WTC11 (cell line): ENCODE measurements at regions not wholly inside any gene's neighbourhood (a gene's known extent, or its start where the extent isn't known, plus 50 kb on each side); places are given as distances from the start of the nearest gene placed in this dataset.

Experiments used
- ATAC-seq: fragments of 200-7000 bp; cut with Tn5 transposase; 2 replicates; pipeline ENCODE4 v1.10.0; 2021; ENCODE audit warnings: mild to moderate bottlenecking, moderate library complexity
- CTCF ChIA-PET: fragments of 300-600 bp; sonication (Branson Sonifier 250); formaldehyde crosslinking; loops from one replicate; lab custom pipeline; 2021; ENCODE audit warnings: antibody characterized with exemption; lab: Charles Lee
- POLR2A ChIA-PET: fragments of 350-600 bp; sonication (Branson Sonifier 250); formaldehyde crosslinking; loops from one replicate; lab custom pipeline; 2021; ENCODE audit warnings: antibody characterized with exemption; lab: Charles Lee
- DNase-seq: peaks from one replicate; pipeline ENCODE4 v3.0.0; 2021; ENCODE audit warnings: low spot score
- H3K27ac Mint-ChIP-seq: 2 replicates; pipeline ENCODE4 v1.8.0; 2021; ENCODE audit warnings: mixed read lengths
- H3K27me3 Mint-ChIP-seq: 2 replicates; pipeline ENCODE4 v1.8.0; 2021; ENCODE audit warnings: low read depth, mild to moderate bottlenecking, moderate library complexity, mixed read lengths
- H3K36me3 Mint-ChIP-seq: 2 replicates; pipeline ENCODE4 v1.8.0; 2021; ENCODE audit warnings: mixed read lengths
- H3K4me1 Mint-ChIP-seq: 2 replicates; pipeline ENCODE4 v1.8.0; 2022; ENCODE audit warnings: mixed read lengths
- H3K4me3 Mint-ChIP-seq: 2 replicates; pipeline ENCODE4 v1.8.0; 2021; ENCODE audit warnings: mild to moderate bottlenecking, moderate library complexity, mixed read lengths
- H3K9me3 Mint-ChIP-seq: 2 replicates; pipeline ENCODE4 v1.8.0; 2021; ENCODE audit warnings: mixed read lengths
- ARID4B ChIP-seq: sonication (generic); formaldehyde crosslinking; IDR thresholded peaks from 2 replicates; pipeline ENCODE4 v1.8.0; 2023; ENCODE audit warnings: missing genetic modification reagents, mild to moderate bottlenecking, borderline replicate concordance
- ATF3 ChIP-seq: sonication (generic); formaldehyde crosslinking; conservative IDR thresholded peaks from 2 replicates; pipeline ENCODE4 v1.8.1; 2022; ENCODE audit warnings: mild to moderate bottlenecking, missing genetic modification reagents
- E2F4 ChIP-seq: sonication (generic); formaldehyde crosslinking; IDR thresholded peaks from 2 replicates; pipeline ENCODE4 v1.8.1; 2022; ENCODE audit warnings: low read depth, mild to moderate bottlenecking, moderate library complexity, missing genetic modification reagents, borderline replicate concordance
- ERG ChIP-seq: fragments of 250-450 bp; sonication (Bioruptor Pico); IDR thresholded peaks from 2 replicates; pipeline ENCODE4 v1.8.0; 2021; ENCODE audit warnings: mild to moderate bottlenecking
- ETV6 ChIP-seq: sonication (generic); formaldehyde crosslinking; IDR thresholded peaks from 2 replicates; pipeline ENCODE4 v1.8.1; 2022; ENCODE audit warnings: mild to moderate bottlenecking, missing genetic modification reagents
- FOXP4 ChIP-seq: sonication (generic); formaldehyde crosslinking; IDR thresholded peaks from 2 replicates; pipeline ENCODE4 v1.8.0; 2022; ENCODE audit warnings: mild to moderate bottlenecking, missing genetic modification reagents
- IRF2 ChIP-seq: sonication (generic); formaldehyde crosslinking; IDR thresholded peaks from 2 replicates; pipeline ENCODE4 v1.8.0; 2022; ENCODE audit warnings: low read depth, missing genetic modification reagents, borderline replicate concordance
- NFATC4 ChIP-seq: fragments of 250-450 bp; sonication (Bioruptor Pico); IDR thresholded peaks from 2 replicates; pipeline ENCODE4 v1.9.0; 2021; ENCODE audit warnings: mild to moderate bottlenecking
- NFE2L1 ChIP-seq: sonication (generic); formaldehyde crosslinking; IDR thresholded peaks from 2 replicates; pipeline ENCODE4 v1.8.1; 2023; ENCODE audit warnings: missing genetic modification reagents
- NR1H2 ChIP-seq: sonication (generic); formaldehyde crosslinking; IDR thresholded peaks from 2 replicates; pipeline ENCODE4 v1.9.0; 2021; ENCODE audit warnings: mild to moderate bottlenecking, moderate library complexity, missing genetic modification reagents
- PRRX2 ChIP-seq: fragments of 250-450 bp; sonication (Bioruptor Pico); IDR thresholded peaks from 2 replicates; pipeline ENCODE4 v1.8.0; 2021; ENCODE audit warnings: mild to moderate bottlenecking
- RORB ChIP-seq: fragments of 250-450 bp; sonication (Bioruptor Pico); IDR thresholded peaks from 2 replicates; pipeline ENCODE4 v1.9.0; 2021; ENCODE audit warnings: mild to moderate bottlenecking
- SMAD3 ChIP-seq: sonication (generic); formaldehyde crosslinking; IDR thresholded peaks from 2 replicates; pipeline ENCODE4 v1.8.0; 2022; ENCODE audit warnings: missing genetic modification reagents, mild to moderate bottlenecking, borderline replicate concordance
- SOX15 ChIP-seq: fragments of 250-450 bp; sonication (Bioruptor Pico); IDR thresholded peaks from 2 replicates; pipeline ENCODE4 v1.9.0; 2021; ENCODE audit warnings: mild to moderate bottlenecking
- SP1 ChIP-seq: sonication (generic); formaldehyde crosslinking; conservative IDR thresholded peaks from 2 replicates; pipeline ENCODE4 v1.8.1; 2022; ENCODE audit warnings: missing genetic modification reagents
- STAT6 ChIP-seq: sonication (generic); formaldehyde crosslinking; conservative IDR thresholded peaks from 2 replicates; pipeline ENCODE4 v1.8.1; 2023; ENCODE audit warnings: mild to moderate bottlenecking, low read depth, missing genetic modification reagents, moderate library complexity
- TCF7 ChIP-seq: sonication (generic); formaldehyde crosslinking; IDR thresholded peaks from 2 replicates; pipeline ENCODE4 v1.8.0; 2022; ENCODE audit warnings: mild to moderate bottlenecking, low read depth, missing genetic modification reagents, moderate library complexity
- TEAD1 ChIP-seq: sonication (generic); formaldehyde crosslinking; IDR thresholded peaks from 2 replicates; pipeline ENCODE4 v1.8.0; 2022; ENCODE audit warnings: mild to moderate bottlenecking, missing genetic modification reagents
- TP53 ChIP-seq: sonication (generic); formaldehyde crosslinking; IDR thresholded peaks from 2 replicates; pipeline ENCODE4 v1.8.1; 2023; ENCODE audit warnings: mild to moderate bottlenecking, missing genetic modification reagents
- ZNF121 ChIP-seq: sonication (generic); formaldehyde crosslinking; IDR thresholded peaks from 2 replicates; pipeline ENCODE4 v1.8.0; 2023; ENCODE audit warnings: missing genetic modification reagents
- ZNF138 ChIP-seq: sonication (generic); formaldehyde crosslinking; conservative IDR thresholded peaks from 2 replicates; pipeline ENCODE4 v1.8.1; 2022; ENCODE audit warnings: mild to moderate bottlenecking, moderate library complexity, missing genetic modification reagents
- ZNF232 ChIP-seq: sonication (generic); formaldehyde crosslinking; IDR thresholded peaks from 2 replicates; pipeline ENCODE4 v1.8.0; 2022; ENCODE audit warnings: mild to moderate bottlenecking, missing genetic modification reagents
- ZNF317 ChIP-seq: sonication (generic); formaldehyde crosslinking; IDR thresholded peaks from 2 replicates; pipeline ENCODE4 v1.8.1; 2023; ENCODE audit warnings: low read depth, mild to moderate bottlenecking, moderate library complexity, missing genetic modification reagents, borderline replicate concordance
- ZNF416 ChIP-seq: fragments of 250-450 bp; sonication (Bioruptor Pico); IDR thresholded peaks from 2 replicates; pipeline ENCODE4 v1.9.0; 2021; ENCODE audit warnings: mild to moderate bottlenecking, inconsistent platforms

- TF ChIP-seq ETV6 (CRISPR knock-in tag) (no peak), SMAD3 (no peak)
These were observed 915.4 kb upstream of the FBXO33 start (continued) for GRCh38 chr14:40347675-40348074.

GRCh38 chr14:40346275-40346674, 914.0 kb upstream of the FBXO33 start:
- Mint-ChIP-seq H3K4me1 (peaks cover 35% of the 10 kb centered on the region), H3K27ac (no peak overlapping the region), H3K4me3 (peak overlapping the region; percentile 91), H3K36me3 (no peaks in the 10 kb centered on the region), H3K9me3 (no peaks in the 10 kb centered on the region), H3K27me3 (no peaks in the 10 kb centered on the region)
- ChIA-PET POLR2A (no interaction called here), CTCF (no interaction called here)
- no peak for DNase-seq
- TF ChIP-seq ZNF317 (CRISPR knock-in tag): no peak
- no peak for TF ChIP-seq ATF3 (CRISPR knock-in tag)
- no peak for TF ChIP-seq NFATC4
- no peak for TF ChIP-seq ETV6 (CRISPR knock-in tag)
- TF ChIP-seq TEAD1: no peak
- TF ChIP-seq RORB: no peak
- ATAC-seq: no peak

GRCh38 chr14:40345334-40345733, 913.1 kb upstream of the FBXO33 start:
- H3K36me3 Mint-ChIP-seq: no peaks in the 10 kb centered on the region
- CTCF ChIA-PET: no interaction called here
- DNase-seq: no peak
- no peak overlapping the region for H3K4me3 Mint-ChIP-seq
- TF ChIP-seq TP53 (CRISPR knock-in tag): no peak
- TF ChIP-seq ARID4B (CRISPR knock-in tag): no peak
- no peak for TF ChIP-seq NR1H2 (CRISPR knock-in tag)
- TF ChIP-seq STAT6 (CRISPR knock-in tag): no peak
- no peak for TF ChIP-seq PRRX2 (CRISPR knock-in tag)
- no peak for TF ChIP-seq TCF7 (CRISPR knock-in tag)
- TF ChIP-seq E2F4: no peak
- TF ChIP-seq SOX15 (CRISPR knock-in tag): no peak
- TF ChIP-seq NFE2L1 (CRISPR knock-in tag): no peak
- TF ChIP-seq ZNF416 (CRISPR knock-in tag): no peak
- TF ChIP-seq ZNF138 (CRISPR knock-in tag): no peak
- no peak for TF ChIP-seq ZNF232 (CRISPR knock-in tag)
- no peak for TF ChIP-seq ETV6 (CRISPR knock-in tag)
- TF ChIP-seq ERG (CRISPR knock-in tag): no peak
- TF ChIP-seq ZNF317 (CRISPR knock-in tag): no peak
- TF ChIP-seq IRF2 (CRISPR knock-in tag): no peak
- TF ChIP-seq ZNF121 (CRISPR knock-in tag): no peak
- TF ChIP-seq FOXP4: no peak
- TF ChIP-seq SP1 (CRISPR knock-in tag): no peak
- peaks cover 44% of the 10 kb centered on the region for H3K4me1 Mint-ChIP-seq
- no peaks in the 10 kb centered on the region for H3K9me3 Mint-ChIP-seq
- POLR2A ChIA-PET: no interaction called here
- no peak overlapping the region for H3K27ac Mint-ChIP-seq
- no peaks in the 10 kb centered on the region for H3K27me3 Mint-ChIP-seq
- no peak for ATAC-seq
